Kidney capillary endothelial cell (primary cell): ENCODE measurements at regions not wholly inside any gene's neighbourhood (a gene's known extent, or its start where the extent isn't known, plus 50 kb on each side); places are given as distances from the start of the nearest gene placed in this dataset.

Experiments used
- DNase-seq: peaks from one replicate; pipeline ENCODE4 v3.0.0-alpha.2; 2018; ENCODE audit warnings: low spot score

- DNase-seq: no peak
Observed at GRCh38 chr3:66592927-66593625, 92.3 kb upstream of the LRIG1 start.

GRCh38 chr3:66593978-66594377, 93.2 kb upstream of the LRIG1 start:
- no peak for DNase-seq

- no peak for DNase-seq
Observed at GRCh38 chr3:66597308-66597863, 96.6 kb upstream of the LRIG1 start.

GRCh38 chr3:66598168-66598567, 97.3 kb upstream of the LRIG1 start:
- DNase-seq: no peak

GRCh38 chr3:66602237-66602636, 101.4 kb upstream of the LRIG1 start:
- DNase-seq: no peak

GRCh38 chr3:66602691-66603090, 101.9 kb upstream of the LRIG1 start:
- DNase-seq: no peak

- no peak for DNase-seq
Observed at GRCh38 chr3:66603151-66603611, 102.4 kb upstream of the LRIG1 start.

GRCh38 chr3:66604481-66604880, 103.7 kb upstream of the LRIG1 start:
- no peak for DNase-seq

GRCh38 chr3:66606126-66606525, 105.3 kb upstream of the LRIG1 start:
- no peak for DNase-seq

- DNase-seq: no peak
Observed at GRCh38 chr3:66606868-66607267, 106.0 kb upstream of the LRIG1 start.

- DNase-seq: no peak
Observed at GRCh38 chr3:66609660-66610561, 109.1 kb upstream of the LRIG1 start.

- DNase-seq: no peak
Observed at GRCh38 chr3:66610562-66610909, 109.7 kb upstream of the LRIG1 start.

GRCh38 chr3:66615643-66616301, 115.0 kb upstream of the LRIG1 start:
- no peak for DNase-seq

- no peak for DNase-seq
Observed at GRCh38 chr3:66617351-66617750, 116.5 kb upstream of the LRIG1 start.

- no peak for DNase-seq
Observed at GRCh38 chr3:66618066-66618465, 117.2 kb upstream of the LRIG1 start.

GRCh38 chr3:66620296-66620695, 119.5 kb upstream of the LRIG1 start:
- no peak for DNase-seq

GRCh38 chr3:66622756-66623457, 122.1 kb upstream of the LRIG1 start:
- no peak for DNase-seq

- no peak for DNase-seq
Observed at GRCh38 chr3:66625505-66626216, 124.8 kb upstream of the LRIG1 start.

- DNase-seq: no peak
Observed at GRCh38 chr3:66629150-66629981, 128.5 kb upstream of the LRIG1 start.

- no peak for DNase-seq
Observed at GRCh38 chr3:66629982-66630368, 129.2 kb upstream of the LRIG1 start.
